Mammary epithelial cell (primary cell): ENCODE measurements at regions not wholly inside any gene's neighbourhood (a gene's known extent, or its start where the extent isn't known, plus 50 kb on each side); places are given as distances from the start of the nearest gene placed in this dataset.

ENCODE experiments used
- CTCF ChIP-seq, 2 donors: IDR thresholded peaks in 1 of 2; conservative IDR thresholded peaks in 1 of 2; 2 replicates each; pipeline ENCODE4 v1.5.1; 2011 to 2012; ENCODE audit warnings: inconsistent platforms in 2 of 2, low read length in 2 of 2, mild to moderate bottlenecking in 2 of 2, control low read depth in 1 of 2, low read depth in 1 of 2; ENCODE audit not compliant: insufficient read depth in 1 of 2; ENCODE audit errors: extremely low read depth in 1 of 2
- EZH2 ChIP-seq: IDR thresholded peaks from 2 replicates; pipeline ENCODE4 v1.6.1; 2012; ENCODE audit warnings: low read length, inconsistent platforms, borderline replicate concordance

DNA sequence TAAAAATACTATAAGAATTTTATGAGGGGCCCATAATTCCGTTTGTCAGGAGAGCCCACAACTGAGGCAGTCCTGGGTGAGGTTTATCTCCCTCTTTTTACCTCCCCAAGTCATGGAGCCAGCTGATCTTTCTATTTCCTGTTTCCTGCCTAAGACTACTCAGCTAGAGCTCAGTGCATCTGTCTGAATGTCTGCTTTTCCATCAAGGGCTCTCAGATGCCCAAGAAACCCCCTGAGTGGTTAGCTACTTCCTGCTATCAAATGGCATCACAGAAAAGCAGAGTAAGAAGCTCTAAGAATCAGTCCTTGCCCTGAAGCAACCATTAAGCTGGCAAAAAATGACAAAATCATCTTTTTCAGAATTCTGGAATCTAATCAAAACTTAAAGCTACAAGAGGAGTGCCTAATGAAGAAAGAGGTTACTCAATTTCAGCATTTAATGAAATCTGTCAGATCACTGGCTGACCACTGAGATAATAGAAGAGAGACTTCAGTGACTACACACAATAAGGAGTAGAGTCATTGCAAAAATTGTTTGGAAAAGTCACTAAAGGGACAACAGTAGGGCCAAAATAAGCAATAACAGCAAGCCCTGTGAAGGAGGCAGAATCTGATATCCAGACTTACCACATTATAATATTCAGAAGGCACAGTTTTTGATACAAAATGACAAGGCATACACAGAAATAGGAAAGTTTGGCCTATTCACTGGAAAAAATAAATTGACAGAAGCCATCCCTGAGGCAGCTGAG, 150.1 kb downstream of the CYB561 start:
- TF ChIP-seq CTCF (conservative IDR thresholded peaks at IDR 0.05 in 1 of 2, IDR thresholded peaks at IDR 0.05 in 1 of 2; ENCODE audit: extremely low read depth in 1 of 2, insufficient read depth in 1 of 2, low read depth in 1 of 2, low read length in 2 of 2) (no peak), EZH2 (no peak)
